Nephron (organoid): ENCODE measurements at regions not wholly inside any gene's neighbourhood (a gene's known extent, or its start where the extent isn't known, plus 50 kb on each side); places are given as distances from the start of the nearest gene placed in this dataset.

ENCODE experiments used
- H3K27ac Mint-ChIP-seq, 3 experiments: 2 replicates each; pipeline ENCODE4 v1.8.0; 2020; ENCODE audit warnings: mixed read lengths in 3 of 3, mild to moderate bottlenecking in 2 of 3, moderate library complexity in 1 of 3
- H3K27me3 Mint-ChIP-seq: 2 replicates; pipeline ENCODE4 v1.8.0; 2021; ENCODE audit warnings: low read depth, mild to moderate bottlenecking, moderate library complexity, mixed read lengths
- H3K36me3 Mint-ChIP-seq: 2 replicates; pipeline ENCODE4 v1.8.0; 2020; ENCODE audit warnings: low read depth, mixed read lengths
- H3K4me1 Mint-ChIP-seq: 2 replicates; pipeline ENCODE4 v1.8.0; 2020; ENCODE audit warnings: mixed read lengths
- H3K4me3 Mint-ChIP-seq, 3 experiments: 2 replicates each; pipeline ENCODE4 v1.8.0; 2020; ENCODE audit warnings: mild to moderate bottlenecking in 3 of 3, mixed read lengths in 3 of 3, moderate library complexity in 2 of 3
- H3K9me3 Mint-ChIP-seq: 2 replicates; pipeline ENCODE4 v1.8.0; 2020; ENCODE audit warnings: mixed read lengths
- TF ChIP-seq, protein P1 (sequence below), 3 experiments: fragments of 200-600 bp; sonication (generic); IDR thresholded peaks; one replicate each; pipeline ENCODE4 v1.5.0; 2021; ENCODE audit warnings: antibody characterized with exemption in 3 of 3; ENCODE audit not compliant: unreplicated experiment in 3 of 3

DNA sequence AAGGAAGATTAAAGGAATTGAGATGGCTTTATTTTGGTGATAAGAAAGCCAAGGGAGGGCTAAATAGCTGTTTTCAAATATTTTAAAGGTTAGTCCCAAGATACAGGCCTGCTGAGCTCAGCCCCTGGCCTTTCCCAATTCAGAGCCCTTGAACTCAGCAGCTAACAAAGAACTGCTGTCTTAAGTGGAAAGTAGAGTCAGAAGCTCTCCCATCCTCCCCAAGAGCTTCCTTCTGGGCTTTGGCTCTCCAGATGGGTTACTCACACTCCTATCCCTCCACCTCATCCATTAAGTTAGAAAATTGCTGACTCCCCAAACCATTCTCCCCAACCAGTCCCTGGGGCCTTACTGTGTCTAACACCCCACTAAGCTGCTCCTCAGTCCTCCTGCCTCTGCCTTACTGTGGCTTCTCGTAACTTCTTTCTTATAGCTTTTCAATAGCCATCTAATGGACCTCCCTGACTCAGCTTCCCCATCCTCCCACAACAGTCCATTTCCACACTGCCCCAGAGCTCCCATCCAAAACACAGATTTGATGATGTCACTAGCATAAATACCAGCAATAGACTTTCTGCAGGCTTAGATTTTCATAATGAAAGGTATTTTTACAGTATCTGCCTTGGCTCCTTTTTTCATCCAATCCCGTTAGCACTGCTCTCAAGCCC lies 239.1 kb downstream of the ENC1 start:
- TF ChIP-seq, protein P1, sequence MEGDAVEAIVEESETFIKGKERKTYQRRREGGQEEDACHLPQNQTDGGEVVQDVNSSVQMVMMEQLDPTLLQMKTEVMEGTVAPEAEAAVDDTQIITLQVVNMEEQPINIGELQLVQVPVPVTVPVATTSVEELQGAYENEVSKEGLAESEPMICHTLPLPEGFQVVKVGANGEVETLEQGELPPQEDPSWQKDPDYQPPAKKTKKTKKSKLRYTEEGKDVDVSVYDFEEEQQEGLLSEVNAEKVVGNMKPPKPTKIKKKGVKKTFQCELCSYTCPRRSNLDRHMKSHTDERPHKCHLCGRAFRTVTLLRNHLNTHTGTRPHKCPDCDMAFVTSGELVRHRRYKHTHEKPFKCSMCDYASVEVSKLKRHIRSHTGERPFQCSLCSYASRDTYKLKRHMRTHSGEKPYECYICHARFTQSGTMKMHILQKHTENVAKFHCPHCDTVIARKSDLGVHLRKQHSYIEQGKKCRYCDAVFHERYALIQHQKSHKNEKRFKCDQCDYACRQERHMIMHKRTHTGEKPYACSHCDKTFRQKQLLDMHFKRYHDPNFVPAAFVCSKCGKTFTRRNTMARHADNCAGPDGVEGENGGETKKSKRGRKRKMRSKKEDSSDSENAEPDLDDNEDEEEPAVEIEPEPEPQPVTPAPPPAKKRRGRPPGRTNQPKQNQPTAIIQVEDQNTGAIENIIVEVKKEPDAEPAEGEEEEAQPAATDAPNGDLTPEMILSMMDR (IDR thresholded peaks at IDR 0.05; ENCODE audit: unreplicated experiment in 3 of 3) = no peak

DNA sequence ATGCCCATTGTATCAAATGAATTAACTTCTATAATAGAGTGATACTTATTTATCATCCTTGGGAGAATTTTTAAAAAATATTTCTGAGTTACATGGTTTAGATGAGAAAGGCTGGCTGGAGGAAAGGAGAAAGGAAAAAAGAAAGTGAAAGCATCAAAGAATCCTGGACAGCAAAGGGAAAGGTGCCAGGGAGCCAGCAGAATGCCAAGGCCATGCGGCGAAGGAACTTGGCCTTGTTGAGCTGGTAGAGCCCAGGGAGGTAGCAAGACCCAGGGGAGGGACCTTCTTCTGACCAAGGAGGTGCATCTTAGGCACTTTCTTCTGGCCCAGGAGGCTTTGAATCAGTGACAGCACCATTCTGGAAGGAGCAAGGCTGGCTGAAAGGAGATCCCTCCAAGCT lies 240.5 kb downstream of the ENC1 start:
- Mint-ChIP-seq H3K36me3 (no peaks in the 10 kb centered on the region), H3K9me3 (no peaks in the 10 kb centered on the region), H3K27ac (peak overlapping the region in 1 of 3 experiments; percentile 11), H3K27me3 (no peaks in the 10 kb centered on the region), H3K4me3 (no peak overlapping the region), H3K4me1 (peaks cover 59% of the 10 kb centered on the region)
- TF ChIP-seq, protein P1 (IDR thresholded peaks at IDR 0.05; ENCODE audit: unreplicated experiment in 3 of 3) = no peak

More for the DNA sequence above, 239.1 kb downstream of the ENC1 start:
- Mint-ChIP-seq H3K36me3 (no peaks in the 10 kb centered on the region), H3K9me3 (no peaks in the 10 kb centered on the region), H3K4me3 (no peak overlapping the region), H3K4me1 (peaks cover 55% of the 10 kb centered on the region), H3K27me3 (no peaks in the 10 kb centered on the region), H3K27ac (peak overlapping the region in 2 of 3 experiments; percentile 11 to 15)

- Mint-ChIP-seq H3K9me3 (no peaks in the 10 kb centered on the region), H3K4me3 (no peak overlapping the region), H3K4me1 (peaks cover 62% of the 10 kb centered on the region), H3K27ac (peak overlapping the region; percentile 57 to 95 (median 89)), H3K36me3 (no peaks in the 10 kb centered on the region), H3K27me3 (no peaks in the 10 kb centered on the region)
- TF ChIP-seq, protein P1 (IDR thresholded peaks at IDR 0.05; ENCODE audit: unreplicated experiment in 3 of 3) = no peak
Observed at GRCh38 chr5:74396913-74397622, 243.5 kb downstream of the ENC1 start.

DNA sequence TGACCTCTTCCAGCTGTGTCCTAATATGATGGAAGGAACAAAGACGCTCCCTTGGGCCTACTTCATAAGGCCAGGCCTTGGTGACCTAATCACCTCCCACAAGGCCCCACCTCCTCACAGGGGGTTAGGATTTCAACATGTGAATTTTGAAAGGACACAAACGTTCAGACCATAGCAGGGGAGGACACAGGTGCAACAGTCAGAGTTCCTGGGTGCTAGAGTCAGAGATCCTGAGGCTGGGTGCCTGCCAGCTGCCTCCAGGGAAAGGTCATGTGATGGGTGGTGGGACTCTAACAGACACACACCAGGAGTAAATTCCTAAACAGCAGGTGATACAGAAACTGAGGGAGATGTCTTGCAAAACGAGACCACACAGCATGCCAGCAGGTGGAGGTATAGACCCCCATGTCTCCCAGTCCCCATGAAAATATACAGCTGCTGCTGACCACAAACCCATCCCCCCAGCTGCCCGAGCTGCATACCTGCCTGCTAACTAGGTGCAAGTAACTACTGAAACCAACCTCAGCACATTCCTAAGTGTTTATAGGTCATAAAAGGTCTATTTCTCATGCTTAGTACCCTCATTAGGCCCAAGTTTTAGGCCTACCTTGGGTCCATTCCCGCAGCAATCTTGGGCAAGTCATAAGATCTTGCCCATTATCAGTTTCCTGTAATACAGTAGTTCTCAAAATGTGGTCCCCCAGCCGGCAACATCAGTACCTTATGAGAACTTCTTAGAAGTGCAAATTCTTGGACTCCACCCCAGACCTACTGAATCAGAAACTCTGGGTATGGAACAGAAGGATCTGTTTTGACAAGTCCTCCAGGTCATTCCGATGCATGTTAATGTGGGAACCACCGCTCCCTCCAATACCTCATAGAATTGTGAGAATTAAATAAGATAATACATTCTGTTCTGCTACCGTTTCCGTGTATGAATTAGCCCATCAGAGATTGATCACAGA lies 245.3 kb downstream of the ENC1 start:
- Mint-ChIP-seq H3K9me3 (no peaks in the 10 kb centered on the region), H3K4me1 (peaks cover 61% of the 10 kb centered on the region), H3K36me3 (no peaks in the 10 kb centered on the region), H3K27ac (peak overlapping the region; percentile 57 to 95 (median 86)), H3K27me3 (no peaks in the 10 kb centered on the region), H3K4me3 (no peak overlapping the region)
- TF ChIP-seq, protein P1 (IDR thresholded peaks at IDR 0.05; ENCODE audit: unreplicated experiment in 3 of 3) = peak in 2 of 3 experiments; percentile 29 to 33

DNA sequence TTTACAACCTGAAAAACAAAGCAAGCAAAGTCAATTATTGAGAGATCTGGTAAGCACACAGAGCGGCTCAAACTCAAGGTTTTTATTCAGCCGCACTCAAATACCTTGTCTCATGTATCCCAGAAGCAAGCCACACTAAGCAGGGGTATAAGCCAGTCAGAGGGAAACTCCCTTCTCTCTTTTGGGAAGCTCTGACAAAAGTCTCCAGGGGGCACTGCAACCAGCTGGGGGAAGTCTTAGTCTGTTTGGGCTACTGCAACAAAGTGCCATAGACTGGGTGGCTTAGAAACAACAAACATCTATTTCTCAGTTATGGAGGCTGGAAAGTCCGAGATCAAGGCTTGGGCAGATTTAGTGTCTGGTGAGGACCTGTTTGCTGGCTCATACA lies 246.0 kb downstream of the ENC1 start:
- Mint-ChIP-seq H3K4me1 (peaks cover 66% of the 10 kb centered on the region), H3K9me3 (no peaks in the 10 kb centered on the region), H3K36me3 (no peaks in the 10 kb centered on the region)

More for the DNA sequence above, 246.0 kb downstream of the ENC1 start:
- peak overlapping the region; percentile 57 to 95 (median 86) for H3K27ac Mint-ChIP-seq
- TF ChIP-seq, protein P1 (IDR thresholded peaks at IDR 0.05; ENCODE audit: unreplicated experiment in 3 of 3) = no peak
- H3K4me3 Mint-ChIP-seq = no peak overlapping the region
- H3K27me3 Mint-ChIP-seq = no peaks in the 10 kb centered on the region
